BLaER1 treated with 17β-estradiol and CSF1 and Interleukin-3, amounts not matched to agents 10 nM and 100 nM (cell line): ENCODE measurements at regions not wholly inside any gene's neighbourhood (a gene's known extent, or its start where the extent isn't known, plus 50 kb on each side); places are given as distances from the start of the nearest gene placed in this dataset.

ENCODE experiments used
- H3K27ac ChIP-seq, 11 experiments: shearing (Covaris generic); formaldehyde crosslinking; 2 replicates each; pipeline ENCODE4 v1.8.1; 2022
- H3K27me3 ChIP-seq, 11 experiments: shearing (Covaris generic); formaldehyde crosslinking; 2 replicates each; pipeline ENCODE4 v1.8.1; 2022
- H3K36me3 ChIP-seq, 11 experiments: shearing (Covaris generic); formaldehyde crosslinking; 2 replicates each; pipeline ENCODE4 v1.8.1; 2022
- H3K4me1 ChIP-seq, 10 experiments: shearing (Covaris generic); formaldehyde crosslinking; 2 replicates each; pipeline ENCODE4 v1.8.1; 2022
- H3K4me2 ChIP-seq, 11 experiments: shearing (Covaris generic); formaldehyde crosslinking; 2 replicates each; pipeline ENCODE4 v1.8.1; 2022
- H3K4me3 ChIP-seq, 10 experiments: shearing (Covaris generic); formaldehyde crosslinking; 2 replicates each; pipeline ENCODE4 v1.8.1; 2022
- H3K9ac ChIP-seq, 11 experiments: shearing (Covaris generic); formaldehyde crosslinking; 2 replicates each; pipeline ENCODE4 v1.8.1; 2022
- H3K9me3 ChIP-seq, 11 experiments: shearing (Covaris generic); formaldehyde crosslinking; replicated peaks in 1 of 11; 2 replicates each; pipeline ENCODE4 v1.8.1; 2022
- H4K20me1 ChIP-seq, 11 experiments: shearing (Covaris generic); formaldehyde crosslinking; 2 replicates each; pipeline ENCODE4 v1.8.1; 2022
- Cebpa-rat ChIP-seq, 11 experiments: shearing (Covaris generic); IDR thresholded peaks; 2 replicates each; pipeline ENCODE4 v1.8.1; 2022

DNA sequence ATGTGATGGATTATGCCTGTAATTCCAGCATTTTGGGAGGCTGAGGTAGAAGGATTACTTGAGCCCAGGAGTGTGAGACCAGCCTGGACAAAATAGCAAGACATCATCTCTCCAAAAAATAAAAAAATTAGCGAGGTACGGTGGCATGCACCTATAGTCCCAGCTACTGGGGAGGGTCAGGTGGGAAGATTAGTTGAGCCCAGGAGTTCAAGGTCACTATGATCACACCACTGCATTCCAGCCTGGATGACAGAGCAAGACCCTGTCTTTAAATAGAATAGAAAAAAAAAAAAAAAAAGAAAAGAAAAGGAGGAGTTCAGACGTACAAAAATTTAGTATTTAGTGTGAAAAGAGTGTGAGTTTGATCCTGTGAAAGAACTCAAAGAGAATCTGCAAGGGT, 154.9 kb downstream of the NR4A2 start:
- Histone ChIP-seq H3K4me2 (no peak overlapping the region), H3K27me3 (no peaks in the 10 kb centered on the region), H3K4me3 (no peak overlapping the region), H3K9me3 (no peaks in the 10 kb centered on the region), H3K36me3 (no peaks in the 10 kb centered on the region), H4K20me1 (no peaks in the 10 kb centered on the region), H3K27ac (no peak overlapping the region), H3K9ac (no peak overlapping the region), H3K4me1 (peaks cover 0 to 15% (median 0%) of the 10 kb centered on the region in 10 experiments; a peak in 3 of 20 replicates)
- no peak for TF ChIP-seq Cebpa-rat (IDR thresholded peaks at IDR 0.05)

DNA sequence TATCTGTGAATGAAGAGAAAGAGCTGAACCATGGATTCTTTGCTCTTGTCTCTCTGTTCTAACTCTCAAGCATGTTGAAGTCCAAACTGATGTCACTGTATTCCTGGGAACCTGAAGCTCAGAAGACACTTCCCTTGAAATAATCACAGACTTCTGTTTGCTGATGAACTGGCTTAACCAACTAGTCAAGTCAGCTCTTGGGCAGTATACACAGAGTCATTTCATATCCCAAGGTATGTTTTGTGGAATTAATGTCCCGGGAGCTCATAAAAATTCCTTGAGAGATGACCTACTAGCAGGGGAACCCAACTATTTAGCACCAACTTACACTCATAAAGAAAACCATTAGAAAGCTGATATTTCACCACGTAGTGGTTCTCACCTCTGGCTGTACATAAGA, 156.6 kb downstream of the NR4A2 start:
- H3K4me1 ChIP-seq = no peaks in the 10 kb centered on the region
- H3K4me2 ChIP-seq = no peak overlapping the region
- H3K27me3 ChIP-seq = no peaks in the 10 kb centered on the region
- H3K36me3 ChIP-seq = no peaks in the 10 kb centered on the region
- H3K9ac ChIP-seq = no peak overlapping the region
- no peak overlapping the region for H3K27ac ChIP-seq
- TF ChIP-seq Cebpa-rat (IDR thresholded peaks at IDR 0.05) = no peak
- H3K9me3 ChIP-seq = peaks cover 0 to 4% (median 0%) of the 10 kb centered on the region in 11 experiments; a peak in 4 of 22 replicates
- H4K20me1 ChIP-seq = no peaks in the 10 kb centered on the region
- no peak overlapping the region for H3K4me3 ChIP-seq

DNA sequence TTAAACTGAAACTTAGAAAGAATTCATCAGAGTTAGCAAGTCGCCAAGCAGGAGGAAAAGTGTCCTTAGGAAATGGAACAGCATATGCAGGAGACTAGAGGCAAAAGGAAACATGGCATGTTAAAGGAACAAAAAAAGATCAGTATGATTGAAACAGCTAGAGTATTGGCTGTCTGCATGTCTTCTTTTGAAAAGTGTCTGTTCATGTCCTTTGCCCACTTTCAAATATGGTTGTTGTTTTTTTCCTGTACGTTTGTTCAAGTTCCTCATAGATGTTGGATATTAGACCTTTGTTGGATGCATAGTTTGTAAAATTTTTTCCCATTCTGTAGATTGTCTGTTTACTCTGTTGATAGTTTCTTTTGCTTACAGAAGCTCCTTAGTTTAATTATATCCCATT, 161.6 kb downstream of the NR4A2 start:
- no peaks in the 10 kb centered on the region for H3K27me3 ChIP-seq
- H3K27ac ChIP-seq = no peak overlapping the region
- no peak overlapping the region for H3K4me3 ChIP-seq
- peaks cover 0 to 11% (median 0%) of the 10 kb centered on the region in 11 experiments; a peak in 4 of 22 replicates for H3K9me3 ChIP-seq
- no peak overlapping the region for H3K4me2 ChIP-seq
- TF ChIP-seq Cebpa-rat (IDR thresholded peaks at IDR 0.05) = no peak
- no peaks in the 10 kb centered on the region for H4K20me1 ChIP-seq
- H3K36me3 ChIP-seq = no peaks in the 10 kb centered on the region
- H3K9ac ChIP-seq = no peak overlapping the region
- H3K4me1 ChIP-seq = no peaks in the 10 kb centered on the region

DNA sequence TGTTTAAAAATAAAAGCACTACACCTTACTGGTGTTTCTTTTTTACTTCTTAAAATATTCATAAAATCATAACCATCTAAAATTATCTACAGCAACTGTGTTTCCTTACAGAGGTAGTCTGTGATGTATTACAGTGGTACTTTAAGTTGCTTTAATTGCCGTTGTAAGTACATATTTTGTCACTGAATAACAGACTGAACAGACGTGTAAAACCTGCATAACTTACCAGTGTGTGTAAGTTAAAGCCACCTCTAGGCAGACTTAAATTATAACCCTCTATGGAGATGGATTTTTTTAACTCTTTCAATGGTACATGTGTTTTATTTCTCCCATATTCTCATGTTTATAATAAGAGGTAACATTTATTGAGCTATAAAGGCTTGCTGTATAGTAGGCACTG, 166.8 kb downstream of the NR4A2 start:
- Histone ChIP-seq H4K20me1 (no peaks in the 10 kb centered on the region), H3K9ac (no peak overlapping the region), H3K36me3 (no peaks in the 10 kb centered on the region), H3K27ac (no peak overlapping the region), H3K4me1 (no peaks in the 10 kb centered on the region), H3K27me3 (no peaks in the 10 kb centered on the region), H3K9me3 (peaks cover 0 to 6% (median 0%) of the 10 kb centered on the region in 11 experiments; a peak in 4 of 22 replicates), H3K4me2 (no peak overlapping the region), H3K4me3 (no peak overlapping the region)
- TF ChIP-seq Cebpa-rat (IDR thresholded peaks at IDR 0.05) = no peak

GRCh38 chr2:156164091-156164720, 168.3 kb downstream of the NR4A2 start:
- peaks cover 0 to 2% (median 0%) of the 10 kb centered on the region in 10 experiments; a peak in 3 of 20 replicates for H3K4me1 ChIP-seq
- no peak overlapping the region for H3K9ac ChIP-seq
- no peak overlapping the region for H3K4me3 ChIP-seq
- TF ChIP-seq Cebpa-rat (IDR thresholded peaks at IDR 0.05) = no peak
- H3K9me3 ChIP-seq = no peaks in the 10 kb centered on the region
- H3K27me3 ChIP-seq = no peaks in the 10 kb centered on the region
- H4K20me1 ChIP-seq = no peaks in the 10 kb centered on the region
- no peak overlapping the region for H3K4me2 ChIP-seq
- H3K27ac ChIP-seq = no peak overlapping the region
- H3K36me3 ChIP-seq = no peaks in the 10 kb centered on the region

- no peaks in the 10 kb centered on the region for H4K20me1 ChIP-seq
- H3K4me2 ChIP-seq = peak overlapping the region in 1 of 11 experiments; percentile 12; a peak in 2 of 22 replicates
- H3K9me3 ChIP-seq = no peaks in the 10 kb centered on the region
- no peak for TF ChIP-seq Cebpa-rat (IDR thresholded peaks at IDR 0.05)
- no peak overlapping the region; a peak in 1 of 22 replicates for H3K9ac ChIP-seq
- no peaks in the 10 kb centered on the region for H3K27me3 ChIP-seq
- H3K4me3 ChIP-seq = no peak overlapping the region
- H3K4me1 ChIP-seq = peaks cover 0 to 29% (median 0%) of the 10 kb centered on the region in 10 experiments; a peak in 3 of 20 replicates
- H3K27ac ChIP-seq = no peak overlapping the region
- no peaks in the 10 kb centered on the region for H3K36me3 ChIP-seq
Measured at GRCh38 chr2:156158808-156159207, 173.7 kb downstream of the NR4A2 start.

DNA sequence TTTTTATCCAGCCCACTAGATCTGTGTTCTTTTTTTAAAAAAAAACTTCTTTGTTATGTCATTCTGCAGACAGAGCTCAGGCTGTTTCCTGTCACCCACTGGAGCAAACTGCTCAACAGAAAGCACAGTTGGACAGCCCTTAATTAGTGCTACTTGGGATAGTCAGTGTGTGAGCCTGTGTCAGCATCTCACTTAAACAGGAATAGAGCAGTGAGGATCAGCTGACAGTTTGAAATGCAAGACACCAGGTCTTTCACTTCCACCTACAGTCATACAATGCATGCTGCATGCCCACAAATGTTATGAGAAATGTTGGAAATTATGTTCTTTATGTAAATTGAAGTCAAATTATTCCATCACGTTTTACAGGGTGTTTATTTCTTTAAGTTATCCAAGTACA, 174.9 kb downstream of the NR4A2 start:
- H3K36me3 ChIP-seq = no peaks in the 10 kb centered on the region
- no peaks in the 10 kb centered on the region for H4K20me1 ChIP-seq
- TF ChIP-seq Cebpa-rat (IDR thresholded peaks at IDR 0.05) = no peak
- peak overlapping the region in 2 of 11 experiments; percentile 36 to 46; a peak in 3 of 22 replicates for H3K4me2 ChIP-seq
- no peak overlapping the region for H3K9ac ChIP-seq
- H3K9me3 ChIP-seq = no peaks in the 10 kb centered on the region
- peaks cover 0 to 29% (median 0%) of the 10 kb centered on the region in 10 experiments; a peak in 3 of 20 replicates for H3K4me1 ChIP-seq
- H3K27me3 ChIP-seq = no peaks in the 10 kb centered on the region
- no peak overlapping the region for H3K27ac ChIP-seq
- no peak overlapping the region for H3K4me3 ChIP-seq

DNA sequence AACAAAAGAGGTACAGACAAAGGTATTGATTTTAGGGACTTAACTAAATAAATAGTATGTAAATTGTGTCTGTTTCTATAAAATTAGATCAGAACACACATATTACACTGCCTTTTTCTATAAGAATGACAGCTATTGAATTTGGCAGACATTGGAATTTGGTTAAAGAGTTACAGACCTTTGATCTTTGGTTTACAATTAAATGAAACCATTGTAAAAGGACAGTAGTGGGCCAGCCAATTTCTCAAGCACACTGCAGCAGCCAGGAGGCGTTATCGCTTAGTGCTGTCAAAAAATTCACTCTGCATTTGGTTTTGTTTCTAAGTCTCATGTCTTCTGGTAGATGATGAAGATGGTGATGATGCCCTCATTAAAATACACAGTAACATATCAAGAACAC, 175.9 kb downstream of the NR4A2 start:
- H4K20me1 ChIP-seq = no peaks in the 10 kb centered on the region
- no peak for TF ChIP-seq Cebpa-rat (IDR thresholded peaks at IDR 0.05)
- H3K36me3 ChIP-seq = no peaks in the 10 kb centered on the region
- H3K9ac ChIP-seq = no peak overlapping the region
- peaks cover 0 to 29% (median 0%) of the 10 kb centered on the region in 10 experiments; a peak in 3 of 20 replicates for H3K4me1 ChIP-seq
- no peak overlapping the region for H3K27ac ChIP-seq
- no peaks in the 10 kb centered on the region for H3K27me3 ChIP-seq
- H3K9me3 ChIP-seq = no peaks in the 10 kb centered on the region
- no peak overlapping the region for H3K4me3 ChIP-seq
- H3K4me2 ChIP-seq = no peak overlapping the region

GRCh38 chr2:156155319-156155718, 177.2 kb downstream of the NR4A2 start:
- H3K9ac ChIP-seq = no peak overlapping the region
- H3K27ac ChIP-seq = no peak overlapping the region
- H3K9me3 ChIP-seq = no peaks in the 10 kb centered on the region
- no peak overlapping the region for H3K4me3 ChIP-seq
- no peak for TF ChIP-seq Cebpa-rat (IDR thresholded peaks at IDR 0.05)
- H3K36me3 ChIP-seq = no peaks in the 10 kb centered on the region
- H3K4me1 ChIP-seq = peaks cover 0 to 29% (median 0%) of the 10 kb centered on the region in 10 experiments; a peak in 3 of 20 replicates
- no peaks in the 10 kb centered on the region for H4K20me1 ChIP-seq
- H3K4me2 ChIP-seq = no peak overlapping the region
- H3K27me3 ChIP-seq = no peaks in the 10 kb centered on the region

- no peak overlapping the region for H3K27ac ChIP-seq
- H3K9me3 ChIP-seq = no peaks in the 10 kb centered on the region
- no peaks in the 10 kb centered on the region for H4K20me1 ChIP-seq
- H3K36me3 ChIP-seq = no peaks in the 10 kb centered on the region
- H3K4me3 ChIP-seq = no peak overlapping the region
- no peaks in the 10 kb centered on the region for H3K4me1 ChIP-seq
- no peak overlapping the region for H3K4me2 ChIP-seq
- H3K9ac ChIP-seq = no peak overlapping the region
- TF ChIP-seq Cebpa-rat (IDR thresholded peaks at IDR 0.05) = no peak
- H3K27me3 ChIP-seq = no peaks in the 10 kb centered on the region
Measured at GRCh38 chr2:156151351-156151750, 181.2 kb downstream of the NR4A2 start.
